K562 (cell line): ENCODE measurements at regions not wholly inside any gene's neighbourhood (a gene's known extent, or its start where the extent isn't known, plus 50 kb on each side); places are given as distances from the start of the nearest gene placed in this dataset.

ENCODE experiments used
- ATAC-seq: fragments of 200-7000 bp; cut with Tn5 transposase; 3 replicates; pipeline ENCODE4 v1.9.1; 2020; ENCODE audit warnings: moderate library complexity
- BruUV-seq: library from RNA; stranded (reverse); fragments of 400-500 nt; replicated peaks from 2 replicates; lab custom pipeline; 2021; lab: Mats Ljungman, UMichigan
- CTCF ChIA-PET: fragments of 300-600 bp; formaldehyde crosslinking; extraction: SDS; loops from one replicate; lab custom pipeline; 2021; ENCODE audit warnings: low intra/inter-chr PET ratio; lab: Yijun Ruan, JAX
- POLR2A ChIA-PET: fragments of 300-600, 350-650 bp; sonication (Branson Sonifier 250); formaldehyde crosslinking; extraction: SDS; loops from one replicate; lab custom pipeline; 2021; ENCODE audit warnings: antibody characterized with exemption, inconsistent platforms; lab: Yijun Ruan, JAX
- DNase-seq, 4 experiments: peaks; one replicate each; pipeline versions ENCODE4 v3.0.0 to v3.0.0-alpha.2; 2011 to 2018; ENCODE audit warnings: low spot score in 3 of 4, mixed read lengths in 3 of 4; ENCODE audit errors: extremely low read depth in 1 of 4
- FAIRE-seq: peaks from 2 replicates; lab custom pipeline; 2011; peaks lifted over from hg19 to GRCh38; lab: Jason Lieb, UNC
- H2AFZ ChIP-seq: 2 replicates; pipeline ENCODE4 v1.6.0; 2011; ENCODE audit warnings: low read depth, low read length, control low read depth, inconsistent platforms
- H3K27ac ChIP-seq: fragments of 200-600 bp; 3 replicates; pipeline ENCODE4 v1.8.0; 2011; ENCODE audit warnings: low read depth, mild to moderate bottlenecking, control low read depth, inconsistent platforms, low read length, moderate library complexity, mixed read lengths; ENCODE audit errors: extremely low read depth
- H3K27me3 ChIP-seq, 2 experiments: fragments of 300-600 bp in 1 of 2; 2 replicates in 1 of 2; 3 replicates in 1 of 2; pipeline versions ENCODE4 v1.6.0 to v1.8.0; 2011; ENCODE audit warnings: inconsistent platforms in 2 of 2, low read length in 2 of 2, mild to moderate bottlenecking in 1 of 2, mixed read lengths in 1 of 2, moderate library complexity in 1 of 2; ENCODE audit not compliant: control insufficient read depth in 2 of 2, insufficient read depth in 2 of 2
- H3K36me3 ChIP-seq: fragments of 300-600 bp; 3 replicates; pipeline ENCODE4 v1.8.0; 2011; ENCODE audit warnings: mild to moderate bottlenecking, low read length, inconsistent platforms; ENCODE audit not compliant: control insufficient read depth, insufficient read depth
- H3K4me1 ChIP-seq, 2 experiments: fragments of 200-600 bp in 1 of 2; replicated peaks in 1 of 2; 2 replicates in 1 of 2; 3 replicates in 1 of 2; pipeline versions ENCODE4 v1.5.1 to v1.8.0; 2011; ENCODE audit warnings: inconsistent platforms in 2 of 2, low read length in 2 of 2, mild to moderate bottlenecking in 1 of 2, mixed read lengths in 1 of 2, moderate library complexity in 1 of 2; ENCODE audit not compliant: control insufficient read depth in 2 of 2, insufficient read depth in 2 of 2
- H3K4me2 ChIP-seq: 2 replicates; pipeline ENCODE4 v1.6.1; 2011; ENCODE audit warnings: low read length, control low read depth, inconsistent platforms, mixed read lengths; ENCODE audit not compliant: insufficient read depth
- H3K4me3 ChIP-seq: fragments of 200-600 bp; sonication (generic), shearing (Covaris generic); 2 replicates; pipeline ENCODE4 v1.5.1; 2016; ENCODE audit warnings: control low read depth, inconsistent platforms
- H3K79me2 ChIP-seq: fragments of 200-600 bp; 3 replicates; pipeline ENCODE4 v1.8.0; 2011; ENCODE audit warnings: low read length, inconsistent platforms; ENCODE audit not compliant: control insufficient read depth, insufficient read depth
- H3K9ac ChIP-seq, 2 experiments: 2 replicates each; pipeline versions ENCODE4 v1.6.0 to v1.6.1; 2011; ENCODE audit warnings: low read depth in 2 of 2, low read length in 2 of 2, control low read depth in 1 of 2, inconsistent platforms in 1 of 2, mild to moderate bottlenecking in 1 of 2, mixed read lengths in 1 of 2; ENCODE audit not compliant: insufficient read depth in 1 of 2
- H3K9me1 ChIP-seq: one replicate; pipeline ENCODE4 v1.6.0; 2011; ENCODE audit warnings: inconsistent platforms, mild to moderate bottlenecking, low read length, moderate library complexity; ENCODE audit not compliant: control insufficient read depth, insufficient read depth
- H3K9me3 ChIP-seq: replicated peaks from 2 replicates; pipeline ENCODE4 v1.5.1; 2011; ENCODE audit warnings: low read depth, low read length, inconsistent platforms; ENCODE audit not compliant: control insufficient read depth, insufficient read depth
- H4K20me1 ChIP-seq: replicated peaks from 2 replicates; pipeline ENCODE4 v1.6.1; 2011; ENCODE audit warnings: low read length, inconsistent platforms, mixed read lengths; ENCODE audit not compliant: control insufficient read depth, insufficient read depth
- C11orf30 ChIP-seq: fragments of 450-650 bp; IDR thresholded peaks from 2 replicates; pipeline ENCODE4 v1.6.1; 2016; ENCODE audit warnings: low read depth, mild to moderate bottlenecking
- CREM ChIP-seq: IDR thresholded peaks from 2 replicates; pipeline ENCODE4 v1.6.1; 2014; ENCODE audit warnings: antibody characterized with exemption, low read depth
- ELF2 ChIP-seq: fragments of 250-450 bp; sonication (Bioruptor Pico); IDR thresholded peaks from 2 replicates; pipeline ENCODE4 v1.5.0; 2021; ENCODE audit warnings: mild to moderate bottlenecking
- EP300 ChIP-seq: IDR thresholded peaks from 2 replicates; pipeline ENCODE4 v1.6.1; 2012; ENCODE audit warnings: low read length, improper control_type of control experiment
- EP400 ChIP-seq: fragments of 450-650 bp; IDR thresholded peaks from 2 replicates; pipeline ENCODE4 v1.6.1; 2017; ENCODE audit warnings: antibody characterized with exemption, mild to moderate bottlenecking, moderate library complexity
- GABPA ChIP-seq: fragments of 200-800 bp; sonication (Bioruptor generic); conservative IDR thresholded peaks from 2 replicates; pipeline ENCODE4 v1.6.1; 2016; ENCODE audit warnings: low read depth, missing genetic modification characterization, missing compliant biosample characterization
- KLF1 ChIP-seq: fragments of 450-650 bp; IDR thresholded peaks from 2 replicates; pipeline ENCODE4 v1.6.1; 2016; ENCODE audit warnings: missing genetic modification characterization, missing compliant biosample characterization
- MBD1 ChIP-seq: fragments of 250-450 bp; sonication (Bioruptor Pico); IDR thresholded peaks from 2 replicates; pipeline ENCODE4 v1.8.0; 2022; ENCODE audit warnings: inconsistent platforms
- NRF1 ChIP-seq, 2 experiments: fragments of 450-650 bp; IDR thresholded peaks in 1 of 2; conservative IDR thresholded peaks in 1 of 2; 2 replicates each; pipeline ENCODE4 v1.6.1; 2014; ENCODE audit warnings: mild to moderate bottlenecking in 2 of 2
- PTBP1 ChIP-seq: fragments of 200-400 bp; formaldehyde crosslinking; IDR thresholded peaks from 2 replicates; pipeline ENCODE4 v1.6.1; 2017; ENCODE audit warnings: low read depth, low read length
- PTRF ChIP-seq: fragments of 450-650 bp; IDR thresholded peaks from 2 replicates; pipeline ENCODE4 v1.6.1; 2016; ENCODE audit warnings: mild to moderate bottlenecking, missing genetic modification characterization, missing compliant biosample characterization
- SAFB ChIP-seq: fragments of 200-400 bp; formaldehyde crosslinking; IDR thresholded peaks from 2 replicates; pipeline ENCODE4 v1.6.1; 2017; ENCODE audit warnings: low read depth, low read length, borderline replicate concordance
- STAG1 ChIP-seq: sonication (generic); formaldehyde crosslinking; IDR thresholded peaks from 2 replicates; pipeline ENCODE4 v1.5.0; 2020; ENCODE audit warnings: missing genetic modification reagents, borderline replicate concordance
- ZBTB17 ChIP-seq: fragments of 450-650 bp; formaldehyde crosslinking; IDR thresholded peaks from 2 replicates; pipeline ENCODE4 v1.4.0; 2020; ENCODE audit warnings: mild to moderate bottlenecking
- ZKSCAN1 ChIP-seq: fragments of 150-350 bp; IDR thresholded peaks from 2 replicates; pipeline ENCODE4 v1.6.1; 2016; ENCODE audit warnings: low read depth, low read length
- ZNF197 ChIP-seq: fragments of 200-800 bp; sonication (Bioruptor generic); IDR thresholded peaks from 2 replicates; pipeline ENCODE4 v1.6.1; 2016; ENCODE audit warnings: low read depth, missing genetic modification characterization, missing compliant biosample characterization
- ZNF274 ChIP-seq: IDR thresholded peaks from 2 replicates; pipeline ENCODE4 v1.6.1; 2011; ENCODE audit warnings: low read depth, mild to moderate bottlenecking, low read length, moderate library complexity, borderline replicate concordance
- WGBS: fragments of 100-300 bp; shearing (Covaris generic); methylation state at CpG from one replicate; pipeline ENCODE4 v1.1.6; 2016; ENCODE audit warnings: low coverage, mixed read lengths; ENCODE audit not compliant: insufficient coverage; ENCODE audit errors: missing lambda C conversion rate; 5-methylcytosine and 5-hydroxymethylcytosine counted together
- in situ Hi-C: fragments of 300-500 bp; cut with MboI; formaldehyde crosslinking; loops from 4 replicates; pipeline ENCODE4 v1.15.0; 2018; ENCODE audit warnings: inconsistent platforms, mixed read lengths
- intact Hi-C: fragments of 100-400 bp; cut with micrococcal nuclease; formaldehyde crosslinking; loops from 2 replicates; pipeline ENCODE4 v1.14.2; 2022
- TF ChIP-seq, protein P1 (sequence below): sonication (generic); formaldehyde crosslinking; IDR thresholded peaks from 2 replicates; pipeline ENCODE4 v1.8.1; 2023; ENCODE audit warnings: mild to moderate bottlenecking, missing genetic modification reagents
- TF ChIP-seq, protein P2 (sequence below): sonication (generic); formaldehyde crosslinking; IDR thresholded peaks from 2 replicates; pipeline ENCODE4 v1.9.0; 2022; ENCODE audit warnings: mild to moderate bottlenecking, missing genetic modification reagents

GRCh38 chr14:26872515-26873361, 274.9 kb upstream of the NOVA1 start:
- Histone ChIP-seq H3K9me3 (no peaks in the 10 kb centered on the region), H3K4me1 (peaks cover 0 to 7% of the 10 kb centered on the region in 2 experiments; a peak in 2 of 5 replicates), H3K36me3 (no peaks in the 10 kb centered on the region), H3K27me3 (no peaks in the 10 kb centered on the region), H3K79me2 (no peaks in the 10 kb centered on the region), H3K9ac (no peak overlapping the region), H2AFZ (no peak overlapping the region), H3K9me1 (no peaks in the 10 kb centered on the region), H3K4me2 (no peak overlapping the region), H3K27ac (no peak overlapping the region), H3K4me3 (no peak overlapping the region), H4K20me1 (0 out of 2 replicates have a peak, but pooled peaks cover 5% of the 10 kb centered on the region)
- peak; percentile 65 for ATAC-seq
- intact Hi-C loops (no loop called here), in situ Hi-C loops (no loop called here)
- FAIRE-seq = peak; percentile 54
- POLR2A ChIA-PET = interaction anchor here (0.6 to 1.5 kb wide), 3 partner anchors 10 to 454 kb away, joined by 3 to 6 read pairs (median 4); no protein-coding TSS in a partner anchor
- 26% methylated on average over 7 of the region's 8 CpGs for WGBS
- DNase-seq = peak in 3 of 4 experiments; percentile 3 to 18 (median 3)
- CTCF ChIA-PET = no interaction called here
- BruUV-seq = no TSS peak
- no peak for TF ChIP-seq ZNF197 (CRISPR knock-in tag)
- TF ChIP-seq EP300 = no peak
- TF ChIP-seq ELF2 (CRISPR knock-in tag) = no peak
- TF ChIP-seq ZNF274 = no peak
- peak; percentile 20 to 38; a peak in 1 of 4 replicates for TF ChIP-seq NRF1 (conservative IDR thresholded peaks at IDR 0.05 in 1 of 2, IDR thresholded peaks at IDR 0.05 in 1 of 2)
- peak; percentile 45; the same call in 1 of the 2 replicates for TF ChIP-seq CREM
- peak; percentile 31; the same call in 1 of the 2 replicates for TF ChIP-seq GABPA (tag)
- TF ChIP-seq C11orf30 = no peak
- TF ChIP-seq PTRF = no peak
- no peak for TF ChIP-seq MBD1 (CRISPR knock-in tag)
- no peak for TF ChIP-seq KLF1
- TF ChIP-seq EP400 = no peak
- TF ChIP-seq ZBTB17 (CRISPR knock-in tag) = no peak
- no peak for TF ChIP-seq SAFB
- TF ChIP-seq, protein P1, sequence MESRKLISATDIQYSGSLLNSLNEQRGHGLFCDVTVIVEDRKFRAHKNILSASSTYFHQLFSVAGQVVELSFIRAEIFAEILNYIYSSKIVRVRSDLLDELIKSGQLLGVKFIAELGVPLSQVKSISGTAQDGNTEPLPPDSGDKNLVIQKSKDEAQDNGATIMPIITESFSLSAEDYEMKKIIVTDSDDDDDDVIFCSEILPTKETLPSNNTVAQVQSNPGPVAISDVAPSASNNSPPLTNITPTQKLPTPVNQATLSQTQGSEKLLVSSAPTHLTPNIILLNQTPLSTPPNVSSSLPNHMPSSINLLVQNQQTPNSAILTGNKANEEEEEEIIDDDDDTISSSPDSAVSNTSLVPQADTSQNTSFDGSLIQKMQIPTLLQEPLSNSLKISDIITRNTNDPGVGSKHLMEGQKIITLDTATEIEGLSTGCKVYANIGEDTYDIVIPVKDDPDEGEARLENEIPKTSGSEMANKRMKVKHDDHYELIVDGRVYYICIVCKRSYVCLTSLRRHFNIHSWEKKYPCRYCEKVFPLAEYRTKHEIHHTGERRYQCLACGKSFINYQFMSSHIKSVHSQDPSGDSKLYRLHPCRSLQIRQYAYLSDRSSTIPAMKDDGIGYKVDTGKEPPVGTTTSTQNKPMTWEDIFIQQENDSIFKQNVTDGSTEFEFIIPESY (CRISPR knock-in tag) = no peak
- TF ChIP-seq ZKSCAN1 = no peak
- TF ChIP-seq, protein P2, sequence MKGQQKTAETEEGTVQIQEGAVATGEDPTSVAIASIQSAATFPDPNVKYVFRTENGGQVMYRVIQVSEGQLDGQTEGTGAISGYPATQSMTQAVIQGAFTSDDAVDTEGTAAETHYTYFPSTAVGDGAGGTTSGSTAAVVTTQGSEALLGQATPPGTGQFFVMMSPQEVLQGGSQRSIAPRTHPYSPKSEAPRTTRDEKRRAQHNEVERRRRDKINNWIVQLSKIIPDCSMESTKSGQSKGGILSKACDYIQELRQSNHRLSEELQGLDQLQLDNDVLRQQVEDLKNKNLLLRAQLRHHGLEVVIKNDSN (CRISPR knock-in tag) = no peak
- TF ChIP-seq PTBP1 = no peak
- TF ChIP-seq STAG1 (CRISPR knock-in tag) = no peak
